Thyroid gland (tissue), 4 donors: ENCODE measurements at regions not wholly inside any gene's neighbourhood (a gene's known extent, or its start where the extent isn't known, plus 50 kb on each side); places are given as distances from the start of the nearest gene placed in this dataset.

ENCODE experiments used
- DNase-seq, 2 donors: peaks; one replicate each; pipeline ENCODE4 v3.0.0-alpha.2; 2019
- H3K27ac ChIP-seq, 3 donors: fragments of 200-600 bp; sonication (generic); 1 replicate in 2 of 3; 2 replicates in 1 of 3; pipeline ENCODE4 v1.5.1; 2016 to 2019; ENCODE audit warnings: mild to moderate bottlenecking in 1 of 3, moderate library complexity in 1 of 3
- H3K27me3 ChIP-seq: fragments of 200-600 bp; sonication (generic); one replicate; pipeline ENCODE4 v1.5.1; 2019
- H3K36me3 ChIP-seq, 2 donors: fragments of 200-600 bp; sonication (generic); one replicate each; pipeline ENCODE4 v1.5.1; 2016 to 2019
- H3K4me1 ChIP-seq, 2 donors: fragments of 200-600 bp; sonication (generic); one replicate each; pipeline ENCODE4 v1.5.1; 2017 to 2019
- H3K4me3 ChIP-seq, 3 donors: fragments of 200-600 bp; sonication (generic); replicated peaks in 1 of 3; 1 replicate in 2 of 3; 2 replicates in 1 of 3; pipeline ENCODE4 v1.5.1; 2016; ENCODE audit warnings: mild to moderate bottlenecking in 1 of 3
- H3K9me3 ChIP-seq: fragments of 200-600 bp; sonication (generic); one replicate; pipeline ENCODE4 v1.5.1; 2017
- CTCF ChIP-seq, 6 experiments: fragments of 200-600 bp in 3 of 6; fragments of 450-650 bp in 3 of 6; sonication (generic) in 3 of 6; IDR thresholded peaks; one replicate each; pipeline ENCODE4 v1.5.1; 2016 to 2019; ENCODE audit warnings: antibody characterized with exemption in 6 of 6, mild to moderate bottlenecking in 2 of 6, inconsistent platforms in 1 of 6, moderate library complexity in 1 of 6
- POLR2A ChIP-seq, 2 donors: fragments of 450-650 bp; IDR thresholded peaks; one replicate each; pipeline ENCODE4 v1.6.1; 2017; ENCODE audit warnings: antibody characterized with exemption in 2 of 2, mild to moderate bottlenecking in 2 of 2, moderate library complexity in 1 of 2
- WGBS, 2 donors: methylation state at CpG; one replicate each; pipeline ENCODE4 v1.1.5; 2017; 5-methylcytosine and 5-hydroxymethylcytosine counted together
- intact Hi-C: fragments of 100-400 bp; cut with DNase I; formaldehyde crosslinking; loops from one replicate; pipeline ENCODE4 v1.15.1; 2023

DNA sequence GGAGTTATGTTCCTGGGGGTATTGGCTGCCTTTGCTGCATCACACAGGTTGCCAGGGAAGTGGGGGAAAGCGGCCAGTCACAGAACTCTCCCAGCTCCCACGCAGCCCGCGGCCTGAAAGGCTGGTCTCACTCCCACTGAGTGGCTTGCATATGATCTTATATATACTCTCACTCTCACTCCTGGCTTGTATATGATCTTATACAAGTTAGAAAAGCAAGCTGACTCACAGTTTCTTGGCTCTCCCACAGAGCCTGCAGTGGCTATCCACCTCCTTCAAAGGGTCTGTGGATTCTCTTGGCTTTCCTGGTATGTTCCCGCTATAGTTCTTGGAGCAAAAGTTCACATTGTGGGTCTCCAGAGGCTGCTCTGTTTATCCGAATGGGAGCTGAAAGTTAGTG lies 833.5 kb upstream of the GALNTL6 start:
- no peak for TF ChIP-seq CTCF (IDR thresholded peaks at IDR 0.05)
- TF ChIP-seq POLR2A (IDR thresholded peaks at IDR 0.05) = no peak
- Histone ChIP-seq H3K4me3 (no peak overlapping the region), H3K36me3 (no peaks in the 10 kb centered on the region), H3K27ac (no peak overlapping the region), H3K4me1 (no peaks in the 10 kb centered on the region), H3K9me3 (no peaks in the 10 kb centered on the region), H3K27me3 (no peaks in the 10 kb centered on the region)
- intact Hi-C loops = no loop called here
- DNase-seq = no peak
- 74 to 80% methylated on average over 6 of the region's 6 CpGs for WGBS, 2 donors

DNA sequence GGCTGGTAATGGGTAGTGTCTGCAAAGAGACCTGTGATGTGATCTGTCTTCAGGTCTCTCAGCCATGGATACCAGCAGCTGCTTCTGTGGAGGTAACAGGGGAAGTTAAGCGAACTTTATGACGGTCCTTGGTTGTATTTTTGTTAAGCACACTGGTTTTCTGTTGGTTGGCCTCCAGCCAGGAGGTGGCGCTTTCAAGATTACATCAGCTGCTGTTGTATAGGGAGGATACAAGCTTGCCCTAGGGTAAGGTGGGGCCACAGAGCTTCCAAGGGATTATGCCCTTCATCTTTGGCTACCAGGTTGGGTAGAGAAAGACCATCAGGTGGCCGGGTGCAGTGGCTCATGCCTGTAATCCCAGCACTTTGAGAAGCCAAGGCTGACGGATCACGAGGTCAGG lies 834.2 kb upstream of the GALNTL6 start:
- Histone ChIP-seq H3K4me3 (no peak overlapping the region), H3K27me3 (no peaks in the 10 kb centered on the region), H3K4me1 (no peaks in the 10 kb centered on the region), H3K9me3 (no peaks in the 10 kb centered on the region), H3K27ac (no peak overlapping the region), H3K36me3 (no peaks in the 10 kb centered on the region)
- DNase-seq = no peak
- TF ChIP-seq CTCF (IDR thresholded peaks at IDR 0.05) (no peak), POLR2A (IDR thresholded peaks at IDR 0.05) (no peak)
- 95% methylated on average over 6 of the region's 6 CpGs for WGBS, 2 donors
- intact Hi-C loops = no loop called here

DNA sequence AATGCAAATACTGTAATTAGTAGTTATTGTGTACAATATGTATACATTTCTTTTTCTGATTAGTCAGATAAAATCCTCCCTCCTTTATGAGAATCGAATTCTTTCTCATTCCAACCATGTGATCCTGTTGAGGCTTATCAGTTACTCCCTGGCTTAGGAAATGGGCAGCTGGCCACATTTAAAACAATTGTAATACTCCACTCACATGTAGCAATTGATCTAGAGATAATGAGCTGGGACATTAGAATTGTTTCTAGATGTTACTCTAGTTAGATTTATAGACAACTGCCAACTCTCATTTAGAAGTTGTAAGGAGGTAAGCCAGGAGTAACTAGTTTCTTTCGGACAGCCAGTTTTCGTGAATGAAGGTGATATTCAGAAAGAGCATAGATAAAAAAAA lies 859.3 kb upstream of the AADAT start:
- Histone ChIP-seq H3K36me3 (no peaks in the 10 kb centered on the region), H3K9me3 (no peaks in the 10 kb centered on the region), H3K27me3 (no peaks in the 10 kb centered on the region), H3K4me1 (peaks cover 9 to 14% of the 10 kb centered on the region in 2 donors), H3K27ac (no peak overlapping the region), H3K4me3 (no peak overlapping the region)
- no peak for DNase-seq
- 73 to 76% methylated on average over 3 of the region's 3 CpGs for WGBS, 2 donors
- no peak for TF ChIP-seq CTCF (IDR thresholded peaks at IDR 0.05)
- no peak for TF ChIP-seq POLR2A (IDR thresholded peaks at IDR 0.05)
- intact Hi-C loops = no loop called here

GRCh38 chr4:170940043-170940724 lies 850.4 kb upstream of the AADAT start:
- Histone ChIP-seq H3K27ac (no peak overlapping the region), H3K4me3 (no peak overlapping the region), H3K36me3 (no peaks in the 10 kb centered on the region), H3K4me1 (peaks cover 4 to 8% of the 10 kb centered on the region in 2 donors), H3K27me3 (no peaks in the 10 kb centered on the region), H3K9me3 (no peaks in the 10 kb centered on the region)
- no peak for DNase-seq
- intact Hi-C loops = no loop called here
- TF ChIP-seq CTCF (IDR thresholded peaks at IDR 0.05) (no peak), POLR2A (IDR thresholded peaks at IDR 0.05) (no peak)
- 79 to 86% methylated on average over 7 of the region's 7 CpGs for WGBS, 2 donors

DNA sequence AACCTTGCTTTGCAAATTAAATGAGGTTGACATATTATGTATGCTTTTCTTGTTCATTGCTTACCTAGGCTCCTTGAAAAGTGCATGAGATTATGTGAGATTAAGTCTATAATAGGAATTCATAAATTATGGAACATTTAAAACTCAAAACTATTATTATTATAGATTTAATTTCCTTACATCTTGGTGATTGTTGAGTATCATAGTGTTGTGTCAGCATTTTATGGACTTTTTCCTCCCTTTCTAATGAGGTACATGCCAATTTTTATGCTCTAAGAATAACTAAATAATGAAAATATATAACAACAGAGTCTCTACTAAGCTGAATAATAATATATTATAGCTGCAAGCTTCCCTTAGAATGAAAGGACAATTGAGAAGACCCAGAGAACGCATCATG lies 848.8 kb upstream of the AADAT start:
- DNase-seq = no peak
- H3K9me3 ChIP-seq = no peaks in the 10 kb centered on the region
- no peak for TF ChIP-seq POLR2A (IDR thresholded peaks at IDR 0.05)
- TF ChIP-seq CTCF (IDR thresholded peaks at IDR 0.05) = no peak
- H3K36me3 ChIP-seq = no peaks in the 10 kb centered on the region
- WGBS, 2 donors = 61 to 62% methylated on average over 1 of the region's 1 CpG
- H3K4me1 ChIP-seq = peaks cover 0 to 5% of the 10 kb centered on the region in 2 donors
- H3K4me3 ChIP-seq = no peak overlapping the region
- H3K27me3 ChIP-seq = no peaks in the 10 kb centered on the region
- intact Hi-C loops = no loop called here
- H3K27ac ChIP-seq = no peak overlapping the region
